HG02943 (cell line): ENCODE measurements at regions not wholly inside any gene's neighbourhood (a gene's known extent, or its start where the extent isn't known, plus 50 kb on each side); places are given as distances from the start of the nearest gene placed in this dataset.

Experiments used
- ATAC-seq: cut with Tn5 transposase; IDR thresholded peaks from one replicate; pipeline ENCODE4 v1.9.1; 2021; ENCODE audit warnings: mild to moderate bottlenecking, low read depth, moderate library complexity; ENCODE audit not compliant: unreplicated experiment

DNA sequence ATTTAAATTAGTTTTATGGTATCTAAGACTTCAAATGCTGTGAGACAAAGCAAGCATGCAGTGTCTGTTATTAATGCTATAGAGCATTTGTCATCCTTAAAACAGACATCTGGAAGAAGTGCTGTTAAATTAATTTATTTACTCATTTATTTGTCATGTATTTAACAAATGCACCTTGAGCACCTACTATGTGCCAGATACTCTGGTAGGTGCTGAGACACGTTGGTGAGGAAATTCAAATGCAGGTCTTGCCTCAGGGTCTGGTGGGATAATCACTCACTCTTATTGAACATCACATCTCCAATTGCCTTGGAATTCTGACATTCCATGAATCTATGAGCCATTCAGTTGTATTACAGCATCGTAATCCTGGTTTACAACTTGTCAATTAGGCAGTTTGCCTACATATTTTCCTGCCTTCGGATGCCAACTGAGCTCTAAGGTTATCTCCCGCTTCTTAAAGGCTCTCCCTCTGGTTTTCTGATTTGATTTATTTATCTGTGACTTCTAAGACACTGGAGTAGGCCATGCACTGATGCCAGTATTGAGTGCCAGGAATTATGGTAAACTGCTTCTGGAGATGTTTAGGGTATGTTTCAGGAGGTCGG, 56.0 kb upstream of the RPS23 start:
- no peak for ATAC-seq

DNA sequence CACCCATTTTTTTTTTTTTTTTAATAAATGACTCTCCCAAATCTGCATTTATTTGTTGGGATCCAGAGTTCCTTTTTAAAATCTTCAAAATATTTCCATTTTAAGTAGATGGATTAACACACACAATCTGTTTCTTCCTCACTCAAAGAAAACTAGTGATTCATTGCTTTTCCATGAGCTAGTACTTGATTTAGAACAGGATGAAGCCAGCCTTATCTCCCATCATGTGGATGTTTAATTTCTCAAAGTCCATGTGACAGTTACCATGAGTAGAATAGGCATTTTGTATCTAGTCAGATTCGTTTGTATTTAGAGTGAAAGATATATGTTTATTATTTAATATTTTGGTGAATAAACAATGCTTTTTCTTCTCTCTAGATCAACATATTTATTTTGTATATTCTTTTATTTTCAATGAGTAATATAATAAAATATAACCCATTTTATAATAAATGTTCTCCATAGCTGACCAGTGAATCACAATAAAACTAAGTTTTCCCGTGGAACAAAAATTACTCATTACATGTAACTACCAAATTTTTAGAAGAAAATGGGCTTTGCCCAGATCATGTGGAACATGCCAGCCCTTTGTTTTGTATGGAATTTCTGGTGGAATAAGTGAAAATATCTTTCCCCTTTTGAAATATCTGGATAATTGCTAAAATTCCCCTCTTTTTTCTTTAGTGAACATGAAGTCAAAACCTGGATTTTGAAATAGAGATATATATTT, 54.9 kb upstream of the RPS23 start:
- no peak for ATAC-seq

DNA sequence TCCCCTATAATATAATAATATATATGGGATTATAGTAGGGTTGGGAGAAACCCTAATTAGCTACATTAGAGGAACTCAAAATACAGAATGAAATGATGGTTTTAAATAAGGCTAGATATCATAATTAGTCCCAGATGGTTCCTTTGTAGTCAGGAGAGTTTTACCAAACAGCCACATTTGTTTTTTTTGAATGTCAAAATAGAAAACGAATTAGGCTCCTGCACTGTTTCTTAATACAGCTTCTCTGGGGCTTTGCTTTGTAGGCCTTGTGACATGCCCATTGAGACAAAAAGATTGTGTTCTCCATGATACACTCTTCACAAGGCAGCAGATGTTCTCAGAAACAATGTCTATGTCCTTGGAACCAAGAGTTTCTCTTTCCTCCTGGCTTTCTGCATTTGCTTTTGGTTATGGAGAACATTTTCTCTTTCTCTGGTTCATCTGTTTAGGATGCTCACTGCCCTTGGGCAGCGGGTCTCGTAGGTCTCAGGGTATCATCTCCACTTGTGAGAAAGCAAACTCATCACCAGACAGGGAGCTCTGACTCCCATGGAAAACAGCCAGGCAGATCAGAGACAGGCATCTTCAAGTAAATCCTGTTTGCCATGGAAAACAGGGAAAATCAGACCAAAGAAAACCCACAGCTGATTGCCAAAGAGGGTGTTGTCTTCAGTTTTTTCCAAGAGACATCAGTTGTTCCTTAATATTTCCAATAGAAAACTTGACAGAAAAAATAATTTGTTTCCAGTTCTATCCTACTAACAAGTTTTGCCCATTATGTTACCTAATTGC, 54.1 kb upstream of the RPS23 start:
- no peak for ATAC-seq

- ATAC-seq = no peak
Measured at GRCh38 chr5:82331557-82331956, 53.4 kb upstream of the RPS23 start.

GRCh38 chr5:82330530-82331270, 52.5 kb upstream of the RPS23 start:
- no peak for ATAC-seq

DNA sequence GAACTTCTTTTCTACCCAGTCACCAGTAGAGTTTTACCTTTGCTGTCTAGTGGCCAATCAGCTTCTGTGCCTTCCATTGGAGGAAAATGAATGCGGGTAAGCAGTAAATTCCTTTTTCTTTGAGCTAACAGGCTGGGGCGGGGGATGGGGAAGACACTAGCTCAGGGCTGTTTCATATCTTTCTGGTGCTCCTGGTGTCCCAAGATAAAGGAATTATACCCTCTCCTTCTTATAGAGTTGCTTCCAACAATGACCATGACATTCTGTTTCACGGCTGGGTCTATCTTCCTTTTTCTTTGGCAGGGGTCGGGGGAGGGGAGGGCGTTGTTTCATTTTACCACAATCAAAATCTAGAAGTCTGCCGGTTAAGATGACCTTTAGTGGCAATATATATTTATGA, 51.2 kb upstream of the RPS23 start:
- ATAC-seq = no peak
